Subcutaneous abdominal adipose tissue (tissue), 5 donors: ENCODE measurements at regions not wholly inside any gene's neighbourhood (a gene's known extent, or its start where the extent isn't known, plus 50 kb on each side); places are given as distances from the start of the nearest gene placed in this dataset.

ENCODE experiments used
- H3K27ac ChIP-seq: one replicate; pipeline ENCODE4 v1.7.0; 2013; ENCODE audit warnings: low read depth, mild to moderate bottlenecking, inconsistent platforms, low read length, moderate library complexity
- H3K27me3 ChIP-seq, 5 donors: one replicate each; pipeline ENCODE4 v1.7.0; 2013; ENCODE audit warnings: low read length in 5 of 5, inconsistent platforms in 1 of 5; ENCODE audit not compliant: control insufficient read depth in 5 of 5, insufficient read depth in 4 of 5
- H3K36me3 ChIP-seq, 5 donors: one replicate each; pipeline ENCODE4 v1.7.0; 2013; ENCODE audit warnings: low read length in 5 of 5; ENCODE audit not compliant: control insufficient read depth in 5 of 5, insufficient read depth in 5 of 5
- H3K4me1 ChIP-seq, 5 donors: one replicate each; pipeline ENCODE4 v1.7.0; 2013; ENCODE audit warnings: low read length in 5 of 5, mild to moderate bottlenecking in 3 of 5, moderate library complexity in 1 of 5; ENCODE audit not compliant: control insufficient read depth in 5 of 5, insufficient read depth in 5 of 5
- H3K4me3 ChIP-seq, 5 donors: one replicate each; pipeline ENCODE4 v1.7.0; 2013; ENCODE audit warnings: low read length in 5 of 5, low read depth in 1 of 5
- H3K9ac ChIP-seq, 5 donors: one replicate each; pipeline ENCODE4 v1.7.0; 2013; ENCODE audit warnings: low read length in 5 of 5, mild to moderate bottlenecking in 4 of 5, moderate library complexity in 3 of 5
- H3K9me3 ChIP-seq, 5 donors: one replicate each; pipeline ENCODE4 v1.7.0; 2013; ENCODE audit warnings: low read length in 5 of 5; ENCODE audit not compliant: control insufficient read depth in 5 of 5
- donor health status: healthy.
- donor health status: healthy.
- donor health status: healthy.
- donor health status: healthy.
- donor health status: healthy.

GRCh38 chr10:78516756-78517155 lies 483.1 kb downstream of the RPS24 start:
- Histone ChIP-seq H3K4me3 (no peak overlapping the region), H3K4me1 (peaks cover 10 to 28% (median 19%) of the 10 kb centered on the region in 5 donors), H3K9ac (no peak overlapping the region), H3K27ac (no peak overlapping the region), H3K36me3 (no peaks in the 10 kb centered on the region), H3K27me3 (peaks cover 0 to 3% (median 0%) of the 10 kb centered on the region in 5 donors), H3K9me3 (no peaks in the 10 kb centered on the region)

GRCh38 chr10:78518224-78518623 lies 484.6 kb downstream of the RPS24 start:
- Histone ChIP-seq H3K4me1 (peaks cover 7 to 19% (median 12%) of the 10 kb centered on the region in 5 donors), H3K9ac (no peak overlapping the region), H3K36me3 (no peaks in the 10 kb centered on the region), H3K27ac (no peak overlapping the region), H3K27me3 (peaks cover 0 to 3% (median 0%) of the 10 kb centered on the region in 5 donors), H3K4me3 (no peak overlapping the region), H3K9me3 (no peaks in the 10 kb centered on the region)

- H3K4me3 ChIP-seq: no peak overlapping the region
- no peaks in the 10 kb centered on the region for H3K36me3 ChIP-seq
- no peak overlapping the region for H3K9ac ChIP-seq
- peaks cover 0 to 4% (median 2%) of the 10 kb centered on the region in 5 donors for H3K4me1 ChIP-seq
- no peaks in the 10 kb centered on the region for H3K9me3 ChIP-seq
- H3K27ac ChIP-seq: no peak overlapping the region
- H3K27me3 ChIP-seq: peaks cover 0 to 2% (median 0%) of the 10 kb centered on the region in 5 donors
Observed at GRCh38 chr10:78520737-78521430, 487.2 kb downstream of the RPS24 start.

- peaks cover 0 to 4% (median 0%) of the 10 kb centered on the region in 5 donors for H3K4me1 ChIP-seq
- no peaks in the 10 kb centered on the region for H3K9me3 ChIP-seq
- H3K9ac ChIP-seq: no peak overlapping the region
- H3K4me3 ChIP-seq: no peak overlapping the region
- no peaks in the 10 kb centered on the region for H3K27me3 ChIP-seq
- no peaks in the 10 kb centered on the region for H3K36me3 ChIP-seq
- no peak overlapping the region for H3K27ac ChIP-seq
Observed at GRCh38 chr10:78523453-78523852, 489.8 kb downstream of the RPS24 start.

GRCh38 chr10:78524342-78524741 lies 490.7 kb downstream of the RPS24 start:
- Histone ChIP-seq H3K4me1 (peaks cover 0 to 4% (median 0%) of the 10 kb centered on the region in 5 donors), H3K27ac (no peak overlapping the region), H3K36me3 (no peaks in the 10 kb centered on the region), H3K27me3 (no peaks in the 10 kb centered on the region), H3K9me3 (no peaks in the 10 kb centered on the region), H3K9ac (no peak overlapping the region), H3K4me3 (no peak overlapping the region)

GRCh38 chr10:78524941-78525340 lies 491.3 kb downstream of the RPS24 start:
- no peak overlapping the region for H3K4me3 ChIP-seq
- no peaks in the 10 kb centered on the region for H3K27me3 ChIP-seq
- peaks cover 0 to 4% (median 0%) of the 10 kb centered on the region in 5 donors for H3K4me1 ChIP-seq
- H3K36me3 ChIP-seq: no peaks in the 10 kb centered on the region
- H3K9me3 ChIP-seq: no peaks in the 10 kb centered on the region
- no peak overlapping the region for H3K27ac ChIP-seq
- H3K9ac ChIP-seq: no peak overlapping the region

- H3K9me3 ChIP-seq: no peaks in the 10 kb centered on the region
- H3K27me3 ChIP-seq: no peaks in the 10 kb centered on the region
- no peak overlapping the region for H3K4me3 ChIP-seq
- no peaks in the 10 kb centered on the region for H3K36me3 ChIP-seq
- H3K27ac ChIP-seq: peak overlapping the region; percentile 24
- peaks cover 0 to 4% (median 0%) of the 10 kb centered on the region in 5 donors for H3K4me1 ChIP-seq
- H3K9ac ChIP-seq: no peak overlapping the region
Observed at GRCh38 chr10:78526347-78526746, 492.7 kb downstream of the RPS24 start.

- H3K4me1 ChIP-seq: peaks cover 0 to 6% (median under 1%) of the 10 kb centered on the region in 5 donors
- H3K9me3 ChIP-seq: no peaks in the 10 kb centered on the region
- H3K27ac ChIP-seq: no peak overlapping the region
- no peaks in the 10 kb centered on the region for H3K27me3 ChIP-seq
- H3K4me3 ChIP-seq: no peak overlapping the region
- no peaks in the 10 kb centered on the region for H3K36me3 ChIP-seq
- H3K9ac ChIP-seq: no peak overlapping the region
Observed at GRCh38 chr10:78527296-78527695, 493.6 kb downstream of the RPS24 start.

- Histone ChIP-seq H3K9ac (no peak overlapping the region), H3K36me3 (no peaks in the 10 kb centered on the region), H3K4me3 (no peak overlapping the region), H3K9me3 (no peaks in the 10 kb centered on the region), H3K4me1 (peaks cover 0 to 13% (median 6%) of the 10 kb centered on the region in 5 donors), H3K27ac (no peak overlapping the region), H3K27me3 (no peaks in the 10 kb centered on the region)
Observed at GRCh38 chr10:78528749-78529204, 495.1 kb downstream of the RPS24 start.

- no peak overlapping the region for H3K4me3 ChIP-seq
- no peak overlapping the region for H3K27ac ChIP-seq
- no peak overlapping the region for H3K9ac ChIP-seq
Observed at GRCh38 chr10:78529262-78529661, 495.6 kb downstream of the RPS24 start.

More at GRCh38 chr10:78529262-78529661, 495.6 kb downstream of the RPS24 start:
- no peaks in the 10 kb centered on the region for H3K27me3 ChIP-seq
- H3K4me1 ChIP-seq: peaks cover 0 to 13% (median 6%) of the 10 kb centered on the region in 5 donors
- no peaks in the 10 kb centered on the region for H3K36me3 ChIP-seq
- H3K9me3 ChIP-seq: no peaks in the 10 kb centered on the region
